Testis (tissue), 2 donors: ENCODE measurements at regions not wholly inside any gene's neighbourhood (a gene's known extent, or its start where the extent isn't known, plus 50 kb on each side); places are given as distances from the start of the nearest gene placed in this dataset.

Source experiments
- POLR2A ChIP-seq: fragments of 450-650 bp; IDR thresholded peaks from one replicate; pipeline ENCODE4 v1.6.1; 2017; ENCODE audit warnings: antibody characterized with exemption, mild to moderate bottlenecking, moderate library complexity
- TF ChIP-seq, protein P1 (sequence below), 3 experiments: fragments of 450-650 bp in 2 of 3; fragments of 200-600 bp in 1 of 3; sonication (generic) in 1 of 3; IDR thresholded peaks; one replicate each; pipeline ENCODE4 v1.5.1; 2016 to 2019; ENCODE audit warnings: antibody characterized with exemption in 3 of 3, mild to moderate bottlenecking in 2 of 3, moderate library complexity in 1 of 3

DNA sequence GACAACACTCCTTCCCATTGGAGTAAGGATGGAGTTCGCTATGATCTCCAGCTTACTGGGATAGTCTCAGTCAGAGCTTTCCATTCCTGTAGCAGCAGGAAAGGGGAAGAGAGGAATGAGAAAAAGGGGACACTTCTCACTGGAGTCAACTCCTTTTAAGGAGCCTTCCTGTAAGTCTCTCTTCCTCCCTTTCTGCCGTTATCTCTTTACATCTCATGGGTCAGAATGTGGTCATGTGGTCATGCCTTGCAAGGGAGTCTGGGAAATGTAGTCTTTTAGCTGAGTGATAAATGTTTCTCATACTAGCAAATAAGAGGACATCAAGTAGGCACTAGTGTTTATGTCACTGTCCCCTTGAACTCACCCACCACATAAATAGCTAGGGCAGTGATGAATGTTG is 227.3 kb downstream of the HAPSTR1 start:
- TF ChIP-seq, protein P1, sequence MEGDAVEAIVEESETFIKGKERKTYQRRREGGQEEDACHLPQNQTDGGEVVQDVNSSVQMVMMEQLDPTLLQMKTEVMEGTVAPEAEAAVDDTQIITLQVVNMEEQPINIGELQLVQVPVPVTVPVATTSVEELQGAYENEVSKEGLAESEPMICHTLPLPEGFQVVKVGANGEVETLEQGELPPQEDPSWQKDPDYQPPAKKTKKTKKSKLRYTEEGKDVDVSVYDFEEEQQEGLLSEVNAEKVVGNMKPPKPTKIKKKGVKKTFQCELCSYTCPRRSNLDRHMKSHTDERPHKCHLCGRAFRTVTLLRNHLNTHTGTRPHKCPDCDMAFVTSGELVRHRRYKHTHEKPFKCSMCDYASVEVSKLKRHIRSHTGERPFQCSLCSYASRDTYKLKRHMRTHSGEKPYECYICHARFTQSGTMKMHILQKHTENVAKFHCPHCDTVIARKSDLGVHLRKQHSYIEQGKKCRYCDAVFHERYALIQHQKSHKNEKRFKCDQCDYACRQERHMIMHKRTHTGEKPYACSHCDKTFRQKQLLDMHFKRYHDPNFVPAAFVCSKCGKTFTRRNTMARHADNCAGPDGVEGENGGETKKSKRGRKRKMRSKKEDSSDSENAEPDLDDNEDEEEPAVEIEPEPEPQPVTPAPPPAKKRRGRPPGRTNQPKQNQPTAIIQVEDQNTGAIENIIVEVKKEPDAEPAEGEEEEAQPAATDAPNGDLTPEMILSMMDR (IDR thresholded peaks at IDR 0.05) = no peak
- no peak for TF ChIP-seq POLR2A
